Gastrocnemius medialis (tissue), 4 donors: ENCODE measurements at regions not wholly inside any gene's neighbourhood (a gene's known extent, or its start where the extent isn't known, plus 50 kb on each side); places are given as distances from the start of the nearest gene placed in this dataset.
"Not testable (repeated sequence)": the region's sequence is repeated elsewhere in the genome, so short reads cannot be mapped to it uniquely, and the experiment has no call there.

Source experiments
- ATAC-seq, 2 donors: fragments of 150-250 bp; one replicate each; pipeline ENCODE4 v1.9.1; 2016
- DNase-seq, 2 donors: peaks; one replicate each; pipeline ENCODE4 v3.0.0-alpha.2; 2019
- H3K27ac ChIP-seq, 4 donors: fragments of 200-600 bp; sonication (generic); 1 replicate in 1 of 4; 2 replicates in 3 of 4; pipeline ENCODE4 v1.5.1; 2016 to 2018; ENCODE audit warnings: mild to moderate bottlenecking in 2 of 4, moderate library complexity in 1 of 4
- H3K27me3 ChIP-seq, 3 donors: fragments of 200-600 bp; sonication (generic) in 2 of 3; 1 replicate in 1 of 3; 2 replicates in 2 of 3; pipeline versions ENCODE4 v1.5.1 to v1.6.0; 2016 to 2019; ENCODE audit warnings: mild to moderate bottlenecking in 1 of 3, moderate library complexity in 1 of 3
- H3K36me3 ChIP-seq, 2 donors: fragments of 200-600 bp; sonication (generic) in 1 of 2; one replicate each; pipeline ENCODE4 v1.5.1; 2017 to 2018
- H3K4me1 ChIP-seq, 2 donors: fragments of 200-600 bp; sonication (generic) in 1 of 2; one replicate each; pipeline ENCODE4 v1.5.1; 2016 to 2017; ENCODE audit warnings: mild to moderate bottlenecking in 2 of 2
- H3K4me3 ChIP-seq, 4 donors: fragments of 200-600 bp; sonication (generic) in 3 of 4; 1 replicate in 1 of 4; 2 replicates in 3 of 4; pipeline ENCODE4 v1.5.1; 2016 to 2019; ENCODE audit warnings: mild to moderate bottlenecking in 2 of 4
- H3K9me3 ChIP-seq, 3 donors: fragments of 200-600 bp; sonication (generic) in 2 of 3; 1 replicate in 1 of 3; 2 replicates in 2 of 3; pipeline ENCODE4 v1.5.1; 2016 to 2019
- CTCF ChIP-seq, 5 experiments: fragments of 450-650 bp in 3 of 5; fragments of 200-600 bp in 2 of 5; sonication (generic) in 2 of 5; IDR thresholded peaks in 4 of 5; conservative IDR thresholded peaks in 1 of 5; 1 replicate in 4 of 5; 2 replicates in 1 of 5; pipeline ENCODE4 v1.5.1; 2016 to 2019; ENCODE audit warnings: antibody characterized with exemption in 5 of 5, mild to moderate bottlenecking in 3 of 5, moderate library complexity in 3 of 5
- POLR2A ChIP-seq, 2 donors: fragments of 450-650 bp; IDR thresholded peaks; one replicate each; pipeline ENCODE4 v1.6.1; 2017; ENCODE audit warnings: antibody characterized with exemption in 2 of 2, mild to moderate bottlenecking in 2 of 2, moderate library complexity in 2 of 2
- in situ Hi-C, 4 donors: fragments of 200-750 bp; cut with MboI; loops; one replicate each; pipeline versions ENCODE4 v1.15.0 to v1.8.0; 2017; ENCODE audit warnings: low sequenced_read_pairs in 4 of 4
- intact Hi-C: fragments of 100-400 bp; cut with DNase I; formaldehyde crosslinking; loops from one replicate; pipeline ENCODE4 v1.15.1; 2023; ENCODE audit warnings: low total_unique reads

GRCh38 chr13:57878291-57878690 is 246.7 kb downstream of the PCDH17 start:
- intact Hi-C loops = no loop called here
- H3K27ac ChIP-seq = no peak overlapping the region

GRCh38 chr13:57897225-57897624 is 265.7 kb downstream of the PCDH17 start:
- intact Hi-C loops = no loop called here
- H3K4me3 ChIP-seq = no peak overlapping the region
- H3K4me1 ChIP-seq = no peaks in the 10 kb centered on the region
- H3K36me3 ChIP-seq = no peaks in the 10 kb centered on the region
- H3K27me3 ChIP-seq = no peaks in the 10 kb centered on the region
- H3K9me3 ChIP-seq = no peaks in the 10 kb centered on the region
- TF ChIP-seq CTCF (IDR thresholded peaks at IDR 0.05 in 4 of 5, conservative IDR thresholded peaks at IDR 0.05 in 1 of 5) = no peak
- TF ChIP-seq POLR2A (IDR thresholded peaks at IDR 0.05) = no peak
- in situ Hi-C loops = no loop called here
- H3K27ac ChIP-seq = no peak overlapping the region
- ATAC-seq (no peak), DNase-seq (no peak)

More at GRCh38 chr13:57878291-57878690, 246.7 kb downstream of the PCDH17 start:
- Histone ChIP-seq H3K36me3 (no peaks in the 10 kb centered on the region), H3K4me3 (no peak overlapping the region), H3K4me1 (no peaks in the 10 kb centered on the region), H3K9me3 (no peaks in the 10 kb centered on the region), H3K27me3 (no peaks in the 10 kb centered on the region)
- DNase-seq = no peak
- no peak for ATAC-seq
- no peak for TF ChIP-seq POLR2A (IDR thresholded peaks at IDR 0.05)
- in situ Hi-C loops = no loop called here

GRCh38 chr13:57899096-57899495 is 267.6 kb downstream of the PCDH17 start:
- Histone ChIP-seq H3K27ac (no peak overlapping the region), H3K36me3 (no peaks in the 10 kb centered on the region), H3K27me3 (no peaks in the 10 kb centered on the region), H3K4me3 (no peak overlapping the region), H3K9me3 (no peaks in the 10 kb centered on the region), H3K4me1 (no peaks in the 10 kb centered on the region)
- ATAC-seq (no peak), DNase-seq (no peak)
- in situ Hi-C loops (no loop called here), intact Hi-C loops (no loop called here)
- TF ChIP-seq CTCF (IDR thresholded peaks at IDR 0.05 in 4 of 5, conservative IDR thresholded peaks at IDR 0.05 in 1 of 5) (no peak), POLR2A (IDR thresholded peaks at IDR 0.05) (no peak)

GRCh38 chr13:57909833-57910232 is 278.3 kb downstream of the PCDH17 start:
- in situ Hi-C loops, intact Hi-C loops: not testable (repeated sequence)

GRCh38 chr13:57918086-57918485 is 286.5 kb downstream of the PCDH17 start:
- no peak for ATAC-seq
- TF ChIP-seq CTCF (IDR thresholded peaks at IDR 0.05 in 4 of 5, conservative IDR thresholded peaks at IDR 0.05 in 1 of 5) (no peak), POLR2A (IDR thresholded peaks at IDR 0.05) (no peak)
- H3K9me3 ChIP-seq = no peaks in the 10 kb centered on the region
- H3K4me3 ChIP-seq = no peak overlapping the region
- no peaks in the 10 kb centered on the region for H3K36me3 ChIP-seq
- in situ Hi-C loops (no loop called here), intact Hi-C loops (no loop called here)
- H3K27me3 ChIP-seq = no peaks in the 10 kb centered on the region
- DNase-seq = no peak
- H3K27ac ChIP-seq = no peak overlapping the region
- no peaks in the 10 kb centered on the region for H3K4me1 ChIP-seq

More at GRCh38 chr13:57909833-57910232, 278.3 kb downstream of the PCDH17 start:
- H3K9me3 ChIP-seq, H3K27ac ChIP-seq, DNase-seq, ATAC-seq, H3K4me3 ChIP-seq, H3K36me3 ChIP-seq, H3K27me3 ChIP-seq, H3K4me1 ChIP-seq: not testable (repeated sequence)

GRCh38 chr13:57918913-57919312 is 287.4 kb downstream of the PCDH17 start:
- no peak for TF ChIP-seq CTCF (IDR thresholded peaks at IDR 0.05 in 4 of 5, conservative IDR thresholded peaks at IDR 0.05 in 1 of 5)
- TF ChIP-seq POLR2A (IDR thresholded peaks at IDR 0.05) = no peak
- H3K36me3 ChIP-seq = no peaks in the 10 kb centered on the region
- H3K27me3 ChIP-seq = no peaks in the 10 kb centered on the region
- no peaks in the 10 kb centered on the region for H3K4me1 ChIP-seq
- no peak for ATAC-seq
- H3K4me3 ChIP-seq = no peak overlapping the region
- no peaks in the 10 kb centered on the region for H3K9me3 ChIP-seq
- DNase-seq = no peak
- H3K27ac ChIP-seq = no peak overlapping the region
- in situ Hi-C loops (no loop called here), intact Hi-C loops (no loop called here)
